NCI-H1105 treated with DMSO at 0.1 percent for 48 hours (cell line): ENCODE measurements at regions not wholly inside any gene's neighbourhood (a gene's known extent, or its start where the extent isn't known, plus 50 kb on each side); places are given as distances from the start of the nearest gene placed in this dataset.

Source experiments
- DNase-seq: peaks from one replicate; lab custom pipeline; 2025; lab: John Stamatoyannopoulos, UW

DNA sequence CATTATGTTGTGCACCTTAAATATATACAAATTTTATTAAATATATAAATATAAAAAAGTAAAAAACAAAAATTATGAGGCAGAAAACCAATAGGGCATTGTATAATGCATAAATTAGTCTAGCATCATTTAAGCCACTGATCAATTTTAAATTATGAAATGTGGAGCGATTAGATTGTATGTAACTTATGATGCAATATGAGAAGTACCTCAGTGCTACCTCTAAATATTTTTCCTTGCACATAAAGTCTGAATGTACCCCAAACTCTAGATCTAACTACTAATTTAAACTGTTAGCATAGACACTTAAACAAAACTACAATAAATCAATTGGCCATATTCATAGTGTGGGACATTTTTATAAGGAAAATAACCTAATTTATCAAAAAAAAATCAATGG lies 1178.5 kb upstream of the MIR17HG start:
- DNase-seq, result no peak

- no peak for DNase-seq
These were observed 1177.3 kb upstream of the MIR17HG start for GRCh38 chr13:90170208-90170607.

- DNase-seq, result no peak
These were observed 1175.8 kb upstream of the MIR17HG start for GRCh38 chr13:90171649-90172048.

DNA sequence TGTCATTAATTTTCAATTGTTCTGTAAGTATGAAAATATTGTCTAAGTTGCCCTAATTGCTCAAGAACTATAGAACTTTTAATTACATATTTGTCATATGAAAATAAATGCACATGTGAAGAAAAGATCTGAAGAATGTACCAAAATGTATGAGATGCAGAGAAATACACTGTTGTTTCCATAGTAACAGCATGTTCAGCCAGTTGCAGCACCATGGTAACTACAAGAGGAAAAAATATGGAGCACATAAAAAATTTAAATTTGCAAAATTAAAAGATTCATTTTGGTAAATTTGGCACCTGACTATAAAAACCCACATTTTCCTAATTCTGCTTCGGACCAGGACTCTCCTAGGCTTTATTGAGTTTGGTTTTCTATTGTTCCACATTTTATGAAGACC lies 1170.0 kb upstream of the MIR17HG start:
- no peak for DNase-seq

- no peak for DNase-seq
These were observed 1163.1 kb upstream of the MIR17HG start for GRCh38 chr13:90184355-90184754.

- no peak for DNase-seq
These were observed 1161.8 kb upstream of the MIR17HG start for GRCh38 chr13:90185734-90186133.

GRCh38 chr13:90187478-90188350 lies 1159.8 kb upstream of the MIR17HG start:
- no peak for DNase-seq

GRCh38 chr13:90188351-90188636 lies 1159.2 kb upstream of the MIR17HG start:
- DNase-seq, result no peak

- DNase-seq, result no peak
These were observed 1149.8 kb upstream of the MIR17HG start for GRCh38 chr13:90197722-90198121.

- no peak for DNase-seq
These were observed 1146.3 kb upstream of the MIR17HG start for GRCh38 chr13:90201202-90201601.

- DNase-seq, result no peak
These were observed 1145.6 kb upstream of the MIR17HG start for GRCh38 chr13:90201676-90202460.

DNA sequence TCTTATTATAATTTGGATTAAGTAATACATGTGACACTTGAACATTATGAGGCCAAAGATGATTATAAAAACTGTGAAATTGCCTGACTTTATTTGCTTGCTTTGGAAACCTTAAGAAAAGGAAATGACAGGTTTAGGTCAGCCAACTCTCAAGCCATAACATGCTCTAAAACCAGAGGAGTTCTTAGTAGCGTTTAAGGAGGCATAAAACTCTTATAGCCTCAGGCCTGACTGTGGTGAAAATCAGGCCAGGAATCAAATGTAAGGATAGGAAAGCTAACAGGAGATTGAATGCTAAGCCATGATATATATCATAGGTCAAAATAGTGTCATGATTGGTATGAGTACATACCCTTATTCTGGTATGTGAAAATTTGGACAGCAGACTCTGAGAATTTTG lies 1142.4 kb upstream of the MIR17HG start:
- no peak for DNase-seq

DNA sequence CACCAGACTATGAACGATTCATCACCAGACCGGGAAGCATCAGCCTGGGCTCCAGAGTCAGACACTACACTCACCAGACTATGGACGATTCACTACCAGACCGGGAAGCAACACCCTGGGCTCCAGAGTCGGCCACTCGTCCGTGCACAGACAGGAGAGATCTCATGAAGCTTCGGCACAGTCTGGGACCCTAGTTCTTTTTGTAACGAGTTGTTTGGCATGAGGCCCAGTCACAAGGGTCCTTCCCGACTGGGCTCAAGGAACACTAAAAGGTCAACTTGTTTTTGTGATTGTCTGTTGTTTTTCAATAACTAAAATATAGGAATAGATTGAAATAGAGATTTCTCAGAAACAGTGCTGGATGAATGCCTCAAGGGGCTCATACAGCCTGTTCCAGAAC lies 1141.6 kb upstream of the MIR17HG start:
- no peak for DNase-seq

DNA sequence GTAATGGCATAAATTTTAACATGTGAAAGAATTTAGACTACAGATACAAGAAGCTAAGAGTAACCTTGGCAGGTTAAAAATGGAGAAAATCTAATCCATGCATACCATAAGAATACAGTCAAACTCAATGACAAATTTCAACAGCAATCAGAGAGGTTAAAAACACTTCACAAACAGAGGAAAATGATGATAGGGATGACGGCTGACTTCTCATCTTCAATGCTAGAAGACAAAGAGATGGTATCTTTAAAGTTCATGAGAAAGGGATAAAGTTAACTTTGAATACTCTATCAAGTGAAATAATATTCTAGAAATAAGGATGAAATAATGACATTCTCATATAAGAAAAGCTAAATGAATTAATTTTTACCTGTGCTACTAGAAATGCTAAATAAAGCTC lies 1130.2 kb upstream of the MIR17HG start:
- no peak for DNase-seq

- DNase-seq, result no peak
These were observed 1124.7 kb upstream of the MIR17HG start for GRCh38 chr13:90222758-90223157.

DNA sequence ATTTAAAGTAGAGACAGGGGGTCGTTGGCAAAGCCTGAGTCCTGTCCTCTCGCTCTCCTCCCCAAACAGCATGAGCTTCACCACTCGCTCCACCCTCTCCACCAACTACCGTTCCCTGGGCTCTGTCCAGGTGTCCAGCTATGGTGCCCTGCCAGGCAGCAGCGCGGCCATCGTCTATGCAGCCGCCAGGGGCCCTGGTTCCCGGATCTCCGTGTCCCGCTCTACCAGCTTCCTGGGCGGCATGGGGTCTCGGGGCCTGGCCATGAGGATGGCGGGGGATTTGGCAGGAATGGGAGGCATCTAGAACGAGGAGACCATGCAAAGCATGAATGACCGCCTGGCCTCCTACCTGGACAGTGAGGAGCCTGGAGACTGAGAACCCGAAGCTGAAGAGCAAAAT lies 1117.2 kb upstream of the MIR17HG start:
- no peak for DNase-seq

- no peak for DNase-seq
These were observed 1115.2 kb upstream of the MIR17HG start for GRCh38 chr13:90232291-90232690.

- no peak for DNase-seq
These were observed 1113.4 kb upstream of the MIR17HG start for GRCh38 chr13:90233933-90234672.

- DNase-seq, result no peak
These were observed 1109.6 kb upstream of the MIR17HG start for GRCh38 chr13:90237852-90238251.

- DNase-seq, result no peak
These were observed 1109.1 kb upstream of the MIR17HG start for GRCh38 chr13:90238413-90238812.

DNA sequence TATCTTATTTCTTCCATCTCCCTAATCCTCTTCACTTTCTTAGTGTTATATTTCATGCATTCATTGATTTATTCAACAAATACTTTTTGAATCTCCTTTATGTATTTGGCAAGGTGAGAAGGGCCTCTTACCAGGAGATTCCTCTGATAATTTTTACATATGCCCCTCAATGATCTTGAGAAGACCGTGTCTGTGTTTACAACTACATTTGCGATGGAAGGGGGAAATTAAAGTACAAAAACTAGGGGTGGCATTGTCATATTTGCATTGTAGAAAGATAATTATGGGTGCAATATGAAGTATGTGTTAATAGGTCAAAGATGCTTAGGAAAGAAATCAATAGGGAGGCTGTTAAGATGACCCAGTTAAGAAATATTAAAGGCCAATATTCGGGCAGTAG lies 1108.4 kb upstream of the MIR17HG start:
- DNase-seq, result no peak

DNA sequence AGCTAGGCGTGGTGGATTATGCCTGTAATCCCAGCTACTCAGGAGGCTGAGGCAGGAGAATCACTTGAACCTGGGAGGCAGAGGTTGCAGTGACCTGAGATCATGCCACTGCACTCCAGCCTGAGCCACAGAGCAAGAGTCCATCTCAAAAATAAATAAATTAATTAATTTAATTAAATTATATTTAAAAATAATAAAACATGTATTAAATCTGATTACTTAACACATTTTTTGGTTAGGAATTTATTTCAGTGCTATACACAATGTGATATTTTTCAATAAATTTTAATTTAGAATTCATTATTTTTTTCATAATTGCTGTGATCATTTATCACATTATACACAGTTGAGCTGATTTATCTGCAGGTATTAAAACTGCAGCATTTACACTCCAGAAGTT lies 1101.5 kb upstream of the MIR17HG start:
- no peak for DNase-seq
